ENCODE measurements at regions not wholly inside any gene's neighbourhood (a gene's known extent, or its start where the extent isn't known, plus 50 kb on each side); places are given as distances from the start of the nearest gene placed in this dataset.

GRCh38 chr7:152984421-152984820 is 224.9 kb downstream of the ACTR3B start:
- Histone ChIP-seq H3K36me3 (no peaks in the 10 kb centered on the region), H3K9me3 (no peaks in the 10 kb centered on the region), H3K4me3 (ENCODE audit: low read depth in 1 of 2, low read length in 1 of 2) (no peak overlapping the region), H3K4me1 (ENCODE audit: control insufficient read depth in 1 of 2, insufficient read depth in 1 of 2, low read depth in 1 of 2, low read length in 1 of 2) (no peaks in the 10 kb centered on the region), H3K27ac (no peak overlapping the region), H3K27me3 (no peaks in the 10 kb centered on the region)
- TF ChIP-seq CTCF (IDR thresholded peaks at IDR 0.05), result no peak

GRCh38 chr7:152986376-152986775 is 226.8 kb downstream of the ACTR3B start:
- Histone ChIP-seq H3K27ac (no peak overlapping the region), H3K4me1 (ENCODE audit: control insufficient read depth in 1 of 2, insufficient read depth in 1 of 2, low read depth in 1 of 2, low read length in 1 of 2) (no peaks in the 10 kb centered on the region), H3K9me3 (no peaks in the 10 kb centered on the region), H3K36me3 (no peaks in the 10 kb centered on the region), H3K4me3 (ENCODE audit: low read depth in 1 of 2, low read length in 1 of 2) (no peak overlapping the region), H3K27me3 (no peaks in the 10 kb centered on the region)
- TF ChIP-seq CTCF (IDR thresholded peaks at IDR 0.05), result no peak

GRCh38 chr7:152987656-152988055 is 228.1 kb downstream of the ACTR3B start:
- Histone ChIP-seq H3K27me3 (no peaks in the 10 kb centered on the region), H3K36me3 (no peaks in the 10 kb centered on the region), H3K27ac (no peak overlapping the region), H3K4me3 (ENCODE audit: low read depth in 1 of 2, low read length in 1 of 2) (no peak overlapping the region), H3K4me1 (ENCODE audit: control insufficient read depth in 1 of 2, insufficient read depth in 1 of 2, low read depth in 1 of 2, low read length in 1 of 2) (no peaks in the 10 kb centered on the region), H3K9me3 (no peaks in the 10 kb centered on the region)
- no peak for TF ChIP-seq CTCF (IDR thresholded peaks at IDR 0.05)

- no peak for TF ChIP-seq CTCF (IDR thresholded peaks at IDR 0.05)
- no peak overlapping the region for H3K4me3 ChIP-seq (ENCODE audit: low read depth in 1 of 2, low read length in 1 of 2)
- H3K36me3 ChIP-seq, result no peaks in the 10 kb centered on the region
- no peaks in the 10 kb centered on the region for H3K4me1 ChIP-seq (ENCODE audit: control insufficient read depth in 1 of 2, insufficient read depth in 1 of 2, low read depth in 1 of 2, low read length in 1 of 2)
- no peaks in the 10 kb centered on the region for H3K27me3 ChIP-seq
- no peak overlapping the region for H3K27ac ChIP-seq
- no peaks in the 10 kb centered on the region for H3K9me3 ChIP-seq
These were observed 230.4 kb downstream of the ACTR3B start for GRCh38 chr7:152989889-152990380.

GRCh38 chr7:152998420-152998819 is 238.9 kb downstream of the ACTR3B start:
- Histone ChIP-seq H3K4me1 (ENCODE audit: control insufficient read depth in 1 of 2, insufficient read depth in 1 of 2, low read depth in 1 of 2, low read length in 1 of 2) (no peaks in the 10 kb centered on the region), H3K27ac (no peak overlapping the region), H3K4me3 (ENCODE audit: low read depth in 1 of 2, low read length in 1 of 2) (no peak overlapping the region), H3K9me3 (no peaks in the 10 kb centered on the region), H3K27me3 (no peaks in the 10 kb centered on the region), H3K36me3 (no peaks in the 10 kb centered on the region)
- TF ChIP-seq CTCF (IDR thresholded peaks at IDR 0.05), result no peak

- H3K27ac ChIP-seq, result no peak overlapping the region
- H3K9me3 ChIP-seq, result no peaks in the 10 kb centered on the region
- no peaks in the 10 kb centered on the region for H3K27me3 ChIP-seq
- H3K36me3 ChIP-seq, result no peaks in the 10 kb centered on the region
- no peak overlapping the region for H3K4me3 ChIP-seq (ENCODE audit: low read depth in 1 of 2, low read length in 1 of 2)
- TF ChIP-seq CTCF (IDR thresholded peaks at IDR 0.05), result no peak
- no peaks in the 10 kb centered on the region for H3K4me1 ChIP-seq (ENCODE audit: control insufficient read depth in 1 of 2, insufficient read depth in 1 of 2, low read depth in 1 of 2, low read length in 1 of 2)
These were observed 242.6 kb downstream of the ACTR3B start for GRCh38 chr7:153002115-153002514.

All from neutrophil (primary cell).